GM12878 (cell line): ENCODE measurements at regions not wholly inside any gene's neighbourhood (a gene's known extent, or its start where the extent isn't known, plus 50 kb on each side); places are given as distances from the start of the nearest gene placed in this dataset.

ENCODE experiments used
- CBFB ChIP-seq: IDR thresholded peaks from 2 replicates; pipeline ENCODE4 v1.6.1; 2016; ENCODE audit warnings: antibody characterized with exemption, low read depth
- CBX5 ChIP-seq: sonication (generic); IDR thresholded peaks from 2 replicates; pipeline ENCODE4 v1.6.1; 2016; ENCODE audit warnings: low read depth, moderate library complexity, mild to moderate bottlenecking, inconsistent platforms
- CHD4 ChIP-seq: fragments of 200-600 bp; sonication (generic); IDR thresholded peaks from 2 replicates; pipeline ENCODE4 v1.6.1; 2016; ENCODE audit warnings: mild to moderate bottlenecking
- ETV6 ChIP-seq, 2 experiments: fragments of 450-650 bp in 1 of 2; IDR thresholded peaks in 1 of 2; conservative IDR thresholded peaks in 1 of 2; 2 replicates each; pipeline ENCODE4 v1.6.1; 2014; ENCODE audit warnings: antibody characterized with exemption in 1 of 2, borderline replicate concordance in 1 of 2, low read depth in 1 of 2, mild to moderate bottlenecking in 1 of 2, moderate library complexity in 1 of 2
- IKZF2 ChIP-seq, 2 experiments: fragments of 450-650 bp; IDR thresholded peaks; 2 replicates each; pipeline ENCODE4 v1.6.1; 2017; ENCODE audit warnings: mild to moderate bottlenecking in 2 of 2, moderate library complexity in 2 of 2
- NBN ChIP-seq: fragments of 450-650 bp; IDR thresholded peaks from 2 replicates; pipeline ENCODE4 v1.6.1; 2016
- NFYB ChIP-seq: IDR thresholded peaks from 2 replicates; pipeline ENCODE4 v1.6.1; 2011; ENCODE audit warnings: low read depth, mild to moderate bottlenecking, low read length, improper control_type of control experiment, moderate library complexity; ENCODE audit not compliant: insufficient read depth
- PML ChIP-seq: IDR thresholded peaks from 2 replicates; pipeline ENCODE4 v1.6.1; 2012; ENCODE audit warnings: low read length, inconsistent platforms
- POLR2AphosphoS5 ChIP-seq: IDR thresholded peaks from 2 replicates; pipeline ENCODE4 v1.6.1; 2011; ENCODE audit warnings: mild to moderate bottlenecking, low read length, inconsistent platforms
- RAD21 ChIP-seq: IDR thresholded peaks from 2 replicates; pipeline ENCODE4 v1.6.1; 2011; ENCODE audit warnings: mild to moderate bottlenecking, low read depth, low read length, moderate library complexity; ENCODE audit not compliant: insufficient read depth
- RAD51 ChIP-seq: fragments of 450-650 bp; IDR thresholded peaks from 2 replicates; pipeline ENCODE4 v1.6.1; 2016; ENCODE audit warnings: moderate library complexity, mild to moderate bottlenecking, inconsistent platforms
- SIN3A ChIP-seq: IDR thresholded peaks from 2 replicates; pipeline ENCODE4 v1.6.1; 2012; ENCODE audit warnings: low read depth, low read length, improper control_type of control experiment
- SMAD1 ChIP-seq: fragments of 450-650 bp; IDR thresholded peaks from 2 replicates; pipeline ENCODE4 v1.6.1; 2018; ENCODE audit warnings: mild to moderate bottlenecking, low read depth; ENCODE audit not compliant: partially characterized antibody
- SMAD5 ChIP-seq: IDR thresholded peaks from 2 replicates; pipeline ENCODE4 v1.6.1; 2016; ENCODE audit warnings: antibody characterized with exemption, low read depth
- YBX1 ChIP-seq: fragments of 450-650 bp; IDR thresholded peaks from 2 replicates; pipeline ENCODE4 v1.6.1; 2016; ENCODE audit warnings: antibody characterized with exemption
- YY1 ChIP-seq: IDR thresholded peaks from 2 replicates; pipeline ENCODE4 v1.6.1; 2011; ENCODE audit warnings: low read depth, mild to moderate bottlenecking, low read length
- ZNF274 ChIP-seq: IDR thresholded peaks from one replicate; pipeline ENCODE4 v1.8.0; 2011; ENCODE audit not compliant: insufficient read length, insufficient read depth
- ZNF384 ChIP-seq: IDR thresholded peaks from 2 replicates; pipeline ENCODE4 v1.6.1; 2012; ENCODE audit warnings: low read depth, mild to moderate bottlenecking, low read length, improper control_type of control experiment, borderline replicate concordance
- ZNF622 ChIP-seq: fragments of 450-650 bp; IDR thresholded peaks from 2 replicates; pipeline ENCODE4 v1.6.1; 2017; ENCODE audit warnings: mild to moderate bottlenecking, inconsistent platforms
- TF ChIP-seq, protein P1 (sequence below): IDR thresholded peaks from 2 replicates; pipeline ENCODE4 v1.6.1; 2012; ENCODE audit warnings: low read depth, low read length, improper control_type of control experiment
- TF ChIP-seq, protein P2 (sequence below): IDR thresholded peaks from 2 replicates; pipeline ENCODE4 v1.6.1; 2012; ENCODE audit warnings: low read depth, low read length, improper control_type of control experiment
- TF ChIP-seq, protein P3 (sequence below): fragments of 150-350 bp; IDR thresholded peaks from 2 replicates; pipeline ENCODE4 v1.6.1; 2016; ENCODE audit warnings: low read depth, low read length
- TF ChIP-seq, protein P4 (sequence below): fragments of 450-650 bp; IDR thresholded peaks from 2 replicates; pipeline ENCODE4 v1.6.1; 2016; ENCODE audit warnings: mild to moderate bottlenecking, moderate library complexity, borderline replicate concordance

DNA sequence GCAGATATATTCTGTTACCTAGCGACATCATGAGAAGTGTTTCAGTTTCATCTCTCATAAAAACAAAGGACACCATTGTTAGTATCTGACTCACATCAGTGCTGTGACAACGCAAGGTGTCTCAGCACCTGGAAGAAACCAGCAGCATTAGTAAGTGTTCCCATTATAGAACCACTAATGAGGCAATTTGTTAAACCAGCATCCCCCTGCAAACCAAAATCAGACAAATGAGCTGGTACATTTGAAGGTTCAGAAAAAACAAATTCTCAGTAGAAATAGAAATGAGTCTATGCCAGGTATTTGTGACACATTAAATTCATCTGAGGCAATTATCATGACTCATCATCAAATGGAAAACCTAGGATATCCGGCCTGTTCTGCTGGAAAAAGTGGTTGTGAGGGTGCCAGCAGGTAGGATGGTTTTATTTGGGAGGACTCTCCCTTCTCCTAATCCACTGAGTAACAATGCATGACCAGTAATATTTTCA is 151.7 kb downstream of the TMEM200A start (continued):
- TF ChIP-seq IKZF2 (IDR thresholded peaks at IDR 0.05) = peak; percentile 92 to 94
- TF ChIP-seq YY1 = no peak
- TF ChIP-seq CHD4 = no peak
- TF ChIP-seq RAD21 = 0 out of 2 replicates have a peak, but pooled peaks have one; percentile 13
- TF ChIP-seq SMAD1 = peak; percentile 89
- TF ChIP-seq, protein P1, sequence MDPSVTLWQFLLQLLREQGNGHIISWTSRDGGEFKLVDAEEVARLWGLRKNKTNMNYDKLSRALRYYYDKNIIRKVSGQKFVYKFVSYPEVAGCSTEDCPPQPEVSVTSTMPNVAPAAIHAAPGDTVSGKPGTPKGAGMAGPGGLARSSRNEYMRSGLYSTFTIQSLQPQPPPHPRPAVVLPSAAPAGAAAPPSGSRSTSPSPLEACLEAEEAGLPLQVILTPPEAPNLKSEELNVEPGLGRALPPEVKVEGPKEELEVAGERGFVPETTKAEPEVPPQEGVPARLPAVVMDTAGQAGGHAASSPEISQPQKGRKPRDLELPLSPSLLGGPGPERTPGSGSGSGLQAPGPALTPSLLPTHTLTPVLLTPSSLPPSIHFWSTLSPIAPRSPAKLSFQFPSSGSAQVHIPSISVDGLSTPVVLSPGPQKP = no peak
- no peak; the same call in 1 of the 2 replicates for TF ChIP-seq YBX1
- TF ChIP-seq SIN3A = no peak
- peak in 1 of 2 experiments; percentile 60; a peak in 1 of 4 replicates for TF ChIP-seq ETV6 (conservative IDR thresholded peaks at IDR 0.05 in 1 of 2, IDR thresholded peaks at IDR 0.05 in 1 of 2; ENCODE audit: borderline replicate concordance in 1 of 2, low read depth in 1 of 2)
- TF ChIP-seq ZNF274 = no peak
- TF ChIP-seq, protein P2, sequence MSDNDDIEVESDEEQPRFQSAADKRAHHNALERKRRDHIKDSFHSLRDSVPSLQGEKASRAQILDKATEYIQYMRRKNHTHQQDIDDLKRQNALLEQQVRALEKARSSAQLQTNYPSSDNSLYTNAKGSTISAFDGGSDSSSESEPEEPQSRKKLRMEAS = no peak
- no peak; the same call in 1 of the 2 replicates for TF ChIP-seq PML
- TF ChIP-seq CBFB = no peak
- TF ChIP-seq NFYB = no peak
- TF ChIP-seq ZNF384 = no peak
- TF ChIP-seq RAD51 = 0 out of 2 replicates have a peak, but pooled peaks have one; percentile 10
- no peak for TF ChIP-seq ZNF622
- TF ChIP-seq NBN = peak; percentile 76
- TF ChIP-seq CBX5 = no peak
- no peak for TF ChIP-seq POLR2AphosphoS5
- TF ChIP-seq SMAD5 = no peak
- TF ChIP-seq, protein P3, sequence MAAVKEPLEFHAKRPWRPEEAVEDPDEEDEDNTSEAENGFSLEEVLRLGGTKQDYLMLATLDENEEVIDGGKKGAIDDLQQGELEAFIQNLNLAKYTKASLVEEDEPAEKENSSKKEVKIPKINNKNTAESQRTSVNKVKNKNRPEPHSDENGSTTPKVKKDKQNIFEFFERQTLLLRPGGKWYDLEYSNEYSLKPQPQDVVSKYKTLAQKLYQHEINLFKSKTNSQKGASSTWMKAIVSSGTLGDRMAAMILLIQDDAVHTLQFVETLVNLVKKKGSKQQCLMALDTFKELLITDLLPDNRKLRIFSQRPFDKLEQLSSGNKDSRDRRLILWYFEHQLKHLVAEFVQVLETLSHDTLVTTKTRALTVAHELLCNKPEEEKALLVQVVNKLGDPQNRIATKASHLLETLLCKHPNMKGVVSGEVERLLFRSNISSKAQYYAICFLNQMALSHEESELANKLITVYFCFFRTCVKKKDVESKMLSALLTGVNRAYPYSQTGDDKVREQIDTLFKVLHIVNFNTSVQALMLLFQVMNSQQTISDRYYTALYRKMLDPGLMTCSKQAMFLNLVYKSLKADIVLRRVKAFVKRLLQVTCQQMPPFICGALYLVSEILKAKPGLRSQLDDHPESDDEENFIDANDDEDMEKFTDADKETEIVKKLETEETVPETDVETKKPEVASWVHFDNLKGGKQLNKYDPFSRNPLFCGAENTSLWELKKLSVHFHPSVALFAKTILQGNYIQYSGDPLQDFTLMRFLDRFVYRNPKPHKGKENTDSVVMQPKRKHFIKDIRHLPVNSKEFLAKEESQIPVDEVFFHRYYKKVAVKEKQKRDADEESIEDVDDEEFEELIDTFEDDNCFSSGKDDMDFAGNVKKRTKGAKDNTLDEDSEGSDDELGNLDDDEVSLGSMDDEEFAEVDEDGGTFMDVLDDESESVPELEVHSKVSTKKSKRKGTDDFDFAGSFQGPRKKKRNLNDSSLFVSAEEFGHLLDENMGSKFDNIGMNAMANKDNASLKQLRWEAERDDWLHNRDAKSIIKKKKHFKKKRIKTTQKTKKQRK = no peak
- TF ChIP-seq, protein P4, sequence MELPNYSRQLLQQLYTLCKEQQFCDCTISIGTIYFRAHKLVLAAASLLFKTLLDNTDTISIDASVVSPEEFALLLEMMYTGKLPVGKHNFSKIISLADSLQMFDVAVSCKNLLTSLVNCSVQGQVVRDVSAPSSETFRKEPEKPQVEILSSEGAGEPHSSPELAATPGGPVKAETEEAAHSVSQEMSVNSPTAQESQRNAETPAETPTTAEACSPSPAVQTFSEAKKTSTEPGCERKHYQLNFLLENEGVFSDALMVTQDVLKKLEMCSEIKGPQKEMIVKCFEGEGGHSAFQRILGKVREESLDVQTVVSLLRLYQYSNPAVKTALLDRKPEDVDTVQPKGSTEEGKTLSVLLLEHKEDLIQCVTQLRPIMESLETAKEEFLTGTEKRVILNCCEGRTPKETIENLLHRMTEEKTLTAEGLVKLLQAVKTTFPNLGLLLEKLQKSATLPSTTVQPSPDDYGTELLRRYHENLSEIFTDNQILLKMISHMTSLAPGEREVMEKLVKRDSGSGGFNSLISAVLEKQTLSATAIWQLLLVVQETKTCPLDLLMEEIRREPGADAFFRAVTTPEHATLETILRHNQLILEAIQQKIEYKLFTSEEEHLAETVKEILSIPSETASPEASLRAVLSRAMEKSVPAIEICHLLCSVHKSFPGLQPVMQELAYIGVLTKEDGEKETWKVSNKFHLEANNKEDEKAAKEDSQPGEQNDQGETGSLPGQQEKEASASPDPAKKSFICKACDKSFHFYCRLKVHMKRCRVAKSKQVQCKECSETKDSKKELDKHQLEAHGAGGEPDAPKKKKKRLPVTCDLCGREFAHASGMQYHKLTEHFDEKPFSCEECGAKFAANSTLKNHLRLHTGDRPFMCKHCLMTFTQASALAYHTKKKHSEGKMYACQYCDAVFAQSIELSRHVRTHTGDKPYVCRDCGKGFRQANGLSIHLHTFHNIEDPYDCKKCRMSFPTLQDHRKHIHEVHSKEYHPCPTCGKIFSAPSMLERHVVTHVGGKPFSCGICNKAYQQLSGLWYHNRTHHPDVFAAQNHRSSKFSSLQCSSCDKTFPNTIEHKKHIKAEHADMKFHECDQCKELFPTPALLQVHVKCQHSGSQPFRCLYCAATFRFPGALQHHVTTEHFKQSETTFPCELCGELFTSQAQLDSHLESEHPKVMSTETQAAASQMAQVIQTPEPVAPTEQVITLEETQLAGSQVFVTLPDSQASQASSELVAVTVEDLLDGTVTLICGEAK = no peak; the same call in 1 of the 2 replicates
